ENCODE measurements at regions not wholly inside any gene's neighbourhood (a gene's known extent, or its start where the extent isn't known, plus 50 kb on each side); places are given as distances from the start of the nearest gene placed in this dataset.

DNA sequence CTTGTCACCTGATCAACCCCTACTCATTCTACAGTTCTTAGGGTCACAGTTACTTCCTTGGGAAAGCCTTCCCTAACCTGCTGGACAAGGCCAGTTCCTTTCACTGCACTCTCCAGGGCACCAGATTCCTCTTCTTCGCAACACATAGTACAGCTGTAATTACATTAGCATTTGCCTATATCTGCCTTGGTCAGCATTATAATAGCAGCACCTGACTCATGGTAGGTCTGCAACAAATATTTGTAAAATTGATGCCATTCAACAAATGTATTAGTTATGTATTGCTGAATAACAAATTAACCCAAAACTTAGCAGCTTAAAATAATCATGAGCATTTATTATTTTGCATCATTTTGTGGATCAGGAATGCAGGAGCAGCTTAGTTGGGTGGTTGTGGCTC, 193.0 kb downstream of the IRX5 start:
- CTCF ChIA-PET = interaction anchor here (0.5 kb wide), 1 partner anchor 341 kb away, joined by 3 read pairs; no protein-coding TSS in a partner anchor
- no TSS peak for BruUV-seq (replicated peaks)
- no peak for DNase-seq (ENCODE audit: unreplicated experiment)
- TF ChIP-seq CTCF (IDR thresholded peaks at IDR 0.05; ENCODE audit: unreplicated experiment) = no peak
- Mint-ChIP-seq H3K4me1 (ENCODE audit: insufficient read depth, unreplicated experiment) (no peaks in the 10 kb centered on the region), H3K9me3 (ENCODE audit: unreplicated experiment) (no peaks in the 10 kb centered on the region), H3K36me3 (ENCODE audit: insufficient read depth, unreplicated experiment) (no peaks in the 10 kb centered on the region), H3K27ac (ENCODE audit: low read depth, unreplicated experiment) (no peak overlapping the region), H3K4me3 (ENCODE audit: unreplicated experiment) (no peak overlapping the region), H3K27me3 (ENCODE audit: insufficient read depth, unreplicated experiment) (peaks cover 19% of the 10 kb centered on the region)
- POLR2A ChIA-PET = no interaction called here
- intact Hi-C loops (cut with micrococcal nuclease) = no loop called here

GRCh38 chr16:55125818-55126385, 195.2 kb downstream of the IRX5 start:
- BruUV-seq (replicated peaks) = no TSS peak
- POLR2A ChIA-PET = no interaction called here
- peaks cover 19% of the 10 kb centered on the region for H3K27me3 Mint-ChIP-seq (ENCODE audit: insufficient read depth, unreplicated experiment)
- DNase-seq (ENCODE audit: unreplicated experiment) = no peak
- no peak for TF ChIP-seq CTCF (IDR thresholded peaks at IDR 0.05; ENCODE audit: unreplicated experiment)
- intact Hi-C loops (cut with micrococcal nuclease) = no loop called here
- no peak overlapping the region for H3K27ac Mint-ChIP-seq (ENCODE audit: low read depth, unreplicated experiment)
- no peaks in the 10 kb centered on the region for H3K9me3 Mint-ChIP-seq (ENCODE audit: unreplicated experiment)
- H3K4me1 Mint-ChIP-seq (ENCODE audit: insufficient read depth, unreplicated experiment) = no peaks in the 10 kb centered on the region
- no peak overlapping the region for H3K4me3 Mint-ChIP-seq (ENCODE audit: unreplicated experiment)
- CTCF ChIA-PET = no interaction called here
- H3K36me3 Mint-ChIP-seq (ENCODE audit: insufficient read depth, unreplicated experiment) = no peaks in the 10 kb centered on the region

- no peak overlapping the region for H3K27ac Mint-ChIP-seq (ENCODE audit: low read depth, unreplicated experiment)
- no peak for DNase-seq (ENCODE audit: unreplicated experiment)
- CTCF ChIA-PET = no interaction called here
- peaks cover 19% of the 10 kb centered on the region for H3K27me3 Mint-ChIP-seq (ENCODE audit: insufficient read depth, unreplicated experiment)
- no peaks in the 10 kb centered on the region for H3K9me3 Mint-ChIP-seq (ENCODE audit: unreplicated experiment)
- H3K36me3 Mint-ChIP-seq (ENCODE audit: insufficient read depth, unreplicated experiment) = no peaks in the 10 kb centered on the region
- intact Hi-C loops (cut with micrococcal nuclease) = no loop called here
- TF ChIP-seq CTCF (IDR thresholded peaks at IDR 0.05; ENCODE audit: unreplicated experiment) = no peak
- POLR2A ChIA-PET = no interaction called here
- H3K4me1 Mint-ChIP-seq (ENCODE audit: insufficient read depth, unreplicated experiment) = no peaks in the 10 kb centered on the region
- BruUV-seq (replicated peaks) = no TSS peak
- H3K4me3 Mint-ChIP-seq (ENCODE audit: unreplicated experiment) = no peak overlapping the region
These were observed 195.8 kb downstream of the IRX5 start for GRCh38 chr16:55126456-55126855.

GRCh38 chr16:55130456-55130855, 193.5 kb upstream of the IRX6 start:
- intact Hi-C loops (cut with micrococcal nuclease) = no loop called here
- no peak for TF ChIP-seq CTCF (IDR thresholded peaks at IDR 0.05; ENCODE audit: unreplicated experiment)
- H3K27ac Mint-ChIP-seq (ENCODE audit: low read depth, unreplicated experiment) = no peak overlapping the region
- POLR2A ChIA-PET = no interaction called here
- H3K4me1 Mint-ChIP-seq (ENCODE audit: insufficient read depth, unreplicated experiment) = no peaks in the 10 kb centered on the region
- H3K4me3 Mint-ChIP-seq (ENCODE audit: unreplicated experiment) = no peak overlapping the region
- CTCF ChIA-PET = no interaction called here
- H3K27me3 Mint-ChIP-seq (ENCODE audit: insufficient read depth, unreplicated experiment) = peaks cover 3% of the 10 kb centered on the region
- DNase-seq (ENCODE audit: unreplicated experiment) = no peak
- H3K36me3 Mint-ChIP-seq (ENCODE audit: insufficient read depth, unreplicated experiment) = no peaks in the 10 kb centered on the region
- H3K9me3 Mint-ChIP-seq (ENCODE audit: unreplicated experiment) = no peaks in the 10 kb centered on the region
- BruUV-seq (replicated peaks) = no TSS peak
